NCI-H1930 (cell line): ENCODE measurements at regions not wholly inside any gene's neighbourhood (a gene's known extent, or its start where the extent isn't known, plus 50 kb on each side); places are given as distances from the start of the nearest gene placed in this dataset.
"Not testable (repeated sequence)": the region's sequence is repeated elsewhere in the genome, so short reads cannot be mapped to it uniquely, and the experiment has no call there.

Experiments
- DNase-seq, 2 experiments: peaks; one replicate each; lab custom pipeline; 2025; lab: John Stamatoyannopoulos, UW

- no peak for DNase-seq
These were observed 150.0 kb upstream of the SYT10 start for GRCh38 chr12:33589576-33590114.

GRCh38 chr12:33593753-33594152 is 154.1 kb upstream of the SYT10 start:
- DNase-seq, result no peak

GRCh38 chr12:33596061-33596460 is 156.4 kb upstream of the SYT10 start:
- DNase-seq, result no peak

DNA sequence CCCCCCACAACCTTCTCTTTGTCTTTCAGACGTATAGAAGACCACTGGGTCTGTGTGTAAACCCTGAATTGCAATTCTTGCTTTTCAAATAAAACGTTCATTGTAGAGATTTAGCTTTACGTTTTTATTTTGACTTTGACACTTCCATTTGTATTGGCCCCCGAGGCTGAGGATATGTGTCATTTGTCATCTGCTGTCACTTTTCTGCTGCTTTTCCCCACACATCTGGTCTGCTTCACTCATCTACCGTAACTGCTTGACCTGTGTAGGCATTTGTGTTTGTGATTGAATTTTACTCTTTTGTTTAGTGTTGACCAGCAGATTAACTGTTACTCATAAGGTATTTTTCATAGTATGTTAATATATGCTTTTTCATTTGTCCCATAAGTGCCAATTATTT is 157.2 kb upstream of the SYT10 start:
- no peak for DNase-seq

GRCh38 chr12:33602515-33602914 is 162.9 kb upstream of the SYT10 start:
- DNase-seq, result no peak

- DNase-seq, result no peak
These were observed 166.1 kb upstream of the SYT10 start for GRCh38 chr12:33605757-33606156.

GRCh38 chr12:33609910-33610309 is 170.3 kb upstream of the SYT10 start:
- DNase-seq, result no peak

- DNase-seq, result no peak
These were observed 175.0 kb upstream of the SYT10 start for GRCh38 chr12:33614630-33615029.

DNA sequence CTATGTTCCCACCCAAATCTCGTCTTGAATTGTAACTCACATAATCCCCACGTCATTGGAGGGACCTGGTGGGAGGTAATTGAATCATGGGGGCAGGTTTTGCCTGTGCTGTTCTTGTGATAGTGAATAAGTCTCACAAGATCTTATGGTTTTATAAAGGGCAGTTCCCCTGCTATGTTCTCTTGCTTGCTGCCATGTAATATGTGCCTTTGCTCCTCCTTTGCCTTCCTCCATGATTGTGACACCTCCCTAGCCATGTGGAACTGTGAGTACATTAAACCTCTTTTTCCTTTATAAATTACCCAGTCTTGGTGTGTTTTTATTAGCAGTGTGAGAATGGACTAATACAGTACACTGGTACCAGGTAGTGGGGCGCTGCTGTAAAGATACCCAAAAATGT is 177.6 kb upstream of the SYT10 start:
- no peak for DNase-seq

DNA sequence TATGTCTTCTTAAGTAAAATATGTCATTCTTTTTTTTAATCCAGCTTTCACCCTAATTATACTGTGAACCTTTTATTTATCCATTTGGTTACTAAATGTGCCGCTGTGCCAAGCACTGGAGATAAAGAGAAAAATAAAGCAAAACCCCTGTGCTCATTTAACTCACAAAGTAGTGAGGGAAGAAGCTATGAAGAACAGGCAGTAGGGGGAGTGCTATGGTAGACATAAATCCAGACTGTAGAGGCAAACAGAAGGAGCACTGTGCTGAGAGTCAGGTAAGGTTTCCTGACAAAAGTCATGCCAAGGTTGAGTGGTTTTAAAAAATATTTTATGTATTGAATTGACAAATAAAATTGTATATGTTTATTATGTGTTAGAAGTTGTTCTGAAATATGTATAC is 188.5 kb upstream of the SYT10 start:
- DNase-seq, result no peak

DNA sequence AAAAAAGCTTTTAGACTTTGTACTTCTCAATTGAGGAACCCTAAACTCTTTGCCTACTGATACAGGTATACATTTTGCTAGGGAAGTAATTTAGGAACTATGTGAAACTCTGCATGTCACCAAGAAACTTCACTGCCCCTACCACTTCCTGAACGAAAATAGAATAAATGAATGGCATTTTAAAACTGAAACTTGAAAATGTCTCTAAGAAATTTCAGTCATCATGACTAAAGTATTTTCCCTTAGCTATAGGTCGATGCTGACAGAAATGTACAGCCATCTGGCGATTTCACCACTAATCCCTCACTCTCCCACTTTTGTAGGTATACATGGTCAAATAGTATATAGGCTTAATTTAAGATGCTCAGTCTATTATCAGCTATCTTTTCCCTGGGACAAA is 194.9 kb upstream of the SYT10 start:
- DNase-seq, result no peak

- not testable (repeated sequence) for DNase-seq
These were observed 197.3 kb upstream of the SYT10 start for GRCh38 chr12:33636930-33637329.

DNA sequence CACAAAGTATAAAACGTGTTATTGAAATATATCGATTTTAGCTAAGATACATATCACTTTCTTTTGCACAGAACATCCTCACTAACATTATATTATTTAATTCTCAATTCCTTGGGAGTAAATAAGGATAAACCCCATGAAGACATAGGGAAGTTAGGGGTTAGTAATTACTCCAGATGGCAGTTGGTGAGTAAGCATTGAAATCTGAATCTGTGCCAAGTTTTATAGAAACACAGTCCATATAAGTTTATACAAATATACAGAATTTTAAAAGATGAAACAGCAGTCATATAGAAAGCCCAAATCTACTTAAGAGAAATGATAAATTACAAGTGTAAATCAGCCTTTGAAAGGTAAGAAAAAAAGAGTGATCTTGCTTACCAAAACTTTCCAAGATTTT is 200.4 kb upstream of the SYT10 start:
- DNase-seq, result no peak

- no peak for DNase-seq
These were observed 210.4 kb upstream of the SYT10 start for GRCh38 chr12:33649992-33650391.

GRCh38 chr12:33650832-33651231 is 211.2 kb upstream of the SYT10 start:
- no peak for DNase-seq

- DNase-seq, result no peak
These were observed 213.7 kb upstream of the SYT10 start for GRCh38 chr12:33653362-33653761.

GRCh38 chr12:33654313-33654712 is 214.7 kb upstream of the SYT10 start:
- no peak for DNase-seq

DNA sequence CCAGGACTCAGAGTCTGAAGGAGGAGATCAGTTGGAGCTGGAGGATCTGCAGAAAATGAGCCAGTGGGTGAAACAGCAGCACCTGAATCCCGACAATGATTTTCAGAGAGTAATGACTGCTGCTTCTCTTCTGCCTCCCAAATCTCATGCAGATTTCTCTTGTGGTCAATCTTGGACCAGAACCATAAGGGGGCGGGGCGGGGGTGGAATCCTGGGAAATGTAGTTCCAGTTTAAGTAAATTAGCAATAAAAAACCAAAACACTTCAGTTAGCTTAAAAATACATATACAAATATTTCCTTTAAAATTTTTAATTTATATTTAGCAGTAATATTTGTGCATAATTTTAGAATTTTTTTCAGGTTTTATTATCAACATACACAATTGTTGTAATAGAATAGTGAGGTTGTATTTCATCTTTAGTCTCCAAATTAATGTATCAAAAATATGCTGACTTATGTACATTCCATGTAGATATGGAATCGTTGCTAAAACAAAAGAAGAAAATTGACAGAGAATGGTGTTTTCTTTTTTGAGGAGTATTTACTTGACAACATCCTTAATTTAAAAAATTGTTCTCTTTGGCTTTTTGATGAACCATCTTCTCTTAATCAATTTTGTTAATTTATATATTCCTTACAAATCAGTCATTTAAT is 223.5 kb upstream of the SYT10 start:
- DNase-seq, result no peak

DNA sequence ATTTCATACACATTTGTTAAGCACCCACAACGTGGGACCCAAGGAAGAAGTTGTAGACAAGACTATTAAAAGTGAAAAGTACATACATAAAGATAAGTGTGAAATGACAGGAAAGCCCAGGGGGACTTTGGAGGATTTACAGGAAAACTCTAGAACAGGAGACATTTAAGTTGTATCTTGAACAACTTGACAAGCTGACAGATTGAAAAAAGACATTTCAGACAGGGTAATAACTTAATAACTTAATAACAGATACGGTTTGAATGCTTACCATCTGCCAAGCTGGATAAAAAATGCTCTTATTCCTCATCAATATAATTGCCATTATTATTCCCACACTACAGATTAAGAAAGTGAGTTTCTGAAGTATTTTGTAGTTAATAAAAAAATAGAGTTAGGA is 229.7 kb upstream of the SYT10 start:
- DNase-seq, result no peak

GRCh38 chr12:33670284-33670683 is 230.7 kb upstream of the SYT10 start:
- no peak for DNase-seq

DNA sequence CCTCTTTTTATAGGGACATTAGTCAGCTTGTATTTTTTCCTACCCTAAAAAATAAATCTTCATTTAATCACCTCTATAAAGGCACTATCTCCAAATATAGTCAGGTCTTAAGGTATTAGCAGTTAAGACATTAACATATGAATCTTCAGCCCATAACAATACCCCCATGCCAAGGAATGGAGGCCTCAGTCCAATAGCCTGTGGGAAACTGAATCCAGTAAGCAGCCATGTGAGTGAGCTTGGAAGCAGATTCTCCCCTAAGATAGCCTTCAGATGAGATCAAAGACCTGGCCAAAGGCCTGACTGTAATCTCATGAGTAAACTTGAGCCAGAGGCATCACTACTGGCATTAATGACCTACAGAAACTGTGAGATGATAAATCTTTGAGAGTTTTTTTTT is 232.1 kb upstream of the SYT10 start:
- no peak for DNase-seq

- no peak for DNase-seq
These were observed 233.4 kb upstream of the SYT10 start for GRCh38 chr12:33672836-33673577.

DNA sequence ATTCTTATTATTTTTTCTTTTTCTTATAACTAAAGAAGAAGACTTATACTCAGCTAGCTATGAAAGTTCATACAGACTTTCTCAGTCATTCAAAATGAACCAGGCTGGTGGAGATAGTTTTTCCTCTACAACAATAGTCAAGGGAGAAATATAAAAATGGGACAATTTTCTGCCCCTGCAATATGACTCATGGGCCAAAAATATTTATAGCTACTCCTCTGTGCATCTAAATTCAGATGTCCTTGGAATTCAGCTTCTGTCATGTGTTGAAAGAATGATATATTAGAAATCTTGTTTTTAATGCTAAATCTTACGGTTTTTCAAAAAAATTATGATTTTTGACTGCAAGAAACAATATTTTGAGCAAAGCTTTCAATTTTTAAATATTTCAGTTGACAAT is 237.2 kb upstream of the SYT10 start:
- no peak for DNase-seq
